Endothelial cell of umbilical vein (primary cell): ENCODE measurements at regions not wholly inside any gene's neighbourhood (a gene's known extent, or its start where the extent isn't known, plus 50 kb on each side); places are given as distances from the start of the nearest gene placed in this dataset.
A peak's percentile ranks its signal among the peaks of the same experiment; 100 is the strongest.

Experiments
- BruUV-seq: library from RNA; stranded (reverse); fragments of 400-500 nt; replicated peaks from 2 replicates; lab custom pipeline; 2021; lab: Mats Ljungman, UMichigan
- CTCF ChIA-PET: fragments of 300-600, 350-600 bp; sonication (Branson Sonifier 250); formaldehyde crosslinking; loops from one replicate; lab custom pipeline; 2021; ENCODE audit warnings: antibody characterized with exemption, inconsistent platforms; lab: Charles Lee
- POLR2A ChIA-PET: fragments of 300-600, 350-600 bp; sonication (Branson Sonifier 250); formaldehyde crosslinking; loops from one replicate; lab custom pipeline; 2021; ENCODE audit warnings: antibody characterized with exemption, inconsistent platforms; lab: Charles Lee
- DNase-seq: peaks from one replicate; pipeline ENCODE4 v3.0.0-alpha.2; 2011; ENCODE audit warnings: low read depth, low spot score
- FAIRE-seq: peaks from 2 replicates; lab custom pipeline; 2011; peaks lifted over from hg19 to GRCh38; lab: Jason Lieb, UNC
- H2AFZ ChIP-seq: 2 replicates; pipeline ENCODE4 v1.6.0; 2012; ENCODE audit warnings: low read depth, low read length, control low read depth, inconsistent platforms
- H3K27ac ChIP-seq: 2 replicates; pipeline ENCODE4 v1.5.1; 2011; ENCODE audit warnings: low read depth, mild to moderate bottlenecking, control low read depth, low read length, moderate library complexity; ENCODE audit not compliant: insufficient read depth
- H3K27me3 ChIP-seq, 2 experiments: 2 replicates each; pipeline versions ENCODE4 v1.6.0 to v1.6.1; 2011; ENCODE audit warnings: low read length in 2 of 2, mixed read lengths in 1 of 2; ENCODE audit not compliant: control insufficient read depth in 2 of 2, insufficient read depth in 2 of 2
- H3K36me3 ChIP-seq, 2 experiments: 2 replicates in 1 of 2; 3 replicates in 1 of 2; pipeline ENCODE4 v1.5.1; 2011; ENCODE audit warnings: low read length in 2 of 2, mild to moderate bottlenecking in 1 of 2, moderate library complexity in 1 of 2; ENCODE audit not compliant: control insufficient read depth in 2 of 2, insufficient read depth in 2 of 2; ENCODE audit errors: extremely low read depth in 1 of 2
- H3K4me1 ChIP-seq: 3 replicates; pipeline ENCODE4 v1.5.1; 2011; ENCODE audit warnings: mild to moderate bottlenecking, low read length; ENCODE audit not compliant: control insufficient read depth, insufficient read depth; ENCODE audit errors: extremely low read depth
- H3K4me2 ChIP-seq: 2 replicates; pipeline ENCODE4 v1.6.1; 2011; ENCODE audit warnings: low read length, control low read depth, mixed read lengths; ENCODE audit not compliant: insufficient read depth
- H3K4me3 ChIP-seq, 3 experiments: fragments of 200-600 bp in 1 of 3; sonication (generic), shearing (Covaris generic) in 1 of 3; replicated peaks in 1 of 3; 2 replicates each; pipeline ENCODE4 v1.5.1; 2011 to 2016; ENCODE audit warnings: control low read depth in 3 of 3, low read length in 3 of 3, mild to moderate bottlenecking in 2 of 3, inconsistent platforms in 1 of 3, low read depth in 1 of 3, moderate library complexity in 1 of 3; ENCODE audit not compliant: insufficient read depth in 1 of 3
- H3K79me2 ChIP-seq: 2 replicates; pipeline ENCODE4 v1.6.0; 2012; ENCODE audit warnings: low read length, inconsistent platforms; ENCODE audit not compliant: control insufficient read depth, insufficient read depth
- H3K9ac ChIP-seq: replicated peaks from 2 replicates; pipeline ENCODE3; 2011; ENCODE audit warnings: low read length, control low read depth; ENCODE audit not compliant: insufficient read depth; ENCODE audit errors: extremely low read depth
- H3K9me1 ChIP-seq: replicated peaks from 3 replicates; pipeline ENCODE4 v1.6.0; 2011; ENCODE audit warnings: mild to moderate bottlenecking, low read length; ENCODE audit not compliant: control insufficient read depth, insufficient read depth; ENCODE audit errors: extremely low read depth
- H3K9me3 ChIP-seq: replicated peaks from 2 replicates; pipeline ENCODE4 v1.5.1; 2012; ENCODE audit warnings: low read length, inconsistent platforms; ENCODE audit not compliant: control insufficient read depth, insufficient read depth
- H4K20me1 ChIP-seq: replicated peaks from 2 replicates; pipeline ENCODE3; 2011; ENCODE audit warnings: mild to moderate bottlenecking, low read length; ENCODE audit not compliant: control insufficient read depth, insufficient read depth; ENCODE audit errors: extremely low read depth
- CTCF ChIP-seq, 2 donors: IDR thresholded peaks; 1 replicate in 1 of 2; 2 replicates in 1 of 2; pipeline ENCODE4 v1.5.1; 2011; ENCODE audit warnings: low read length in 2 of 2, mild to moderate bottlenecking in 2 of 2, moderate library complexity in 2 of 2, control low read depth in 1 of 2, inconsistent platforms in 1 of 2, low read depth in 1 of 2; ENCODE audit not compliant: insufficient read depth in 1 of 2; ENCODE audit errors: extremely low read depth in 1 of 2
- EZH2 ChIP-seq: IDR thresholded peaks from 2 replicates; pipeline ENCODE4 v1.6.1; 2012; ENCODE audit warnings: borderline replicate concordance, low read depth, mild to moderate bottlenecking, moderate library complexity, low read length, inconsistent platforms; ENCODE audit not compliant: severe bottlenecking
- GATA2 ChIP-seq: IDR thresholded peaks from 2 replicates; pipeline ENCODE4 v1.7.0; 2011; ENCODE audit warnings: low read depth, mild to moderate bottlenecking, moderate library complexity, mixed read lengths, low read length; ENCODE audit not compliant: insufficient read length, insufficient read depth
- JUN ChIP-seq: IDR thresholded peaks from 2 replicates; pipeline ENCODE4 v1.6.1; 2011; ENCODE audit warnings: borderline replicate concordance, low read depth; ENCODE audit not compliant: insufficient read length, insufficient read depth
- MAX ChIP-seq: IDR thresholded peaks from 2 replicates; pipeline ENCODE4 v1.6.1; 2011; ENCODE audit not compliant: insufficient read depth, insufficient read length
- MYC ChIP-seq: IDR thresholded peaks from one replicate; pipeline ENCODE4 v1.6.1; 2011; ENCODE audit warnings: mild to moderate bottlenecking, low read depth, low read length
- POLR2A ChIP-seq: IDR thresholded peaks from 2 replicates; pipeline ENCODE4 v1.6.1; 2012; ENCODE audit warnings: low read depth, mild to moderate bottlenecking, control low read depth, low read length
- dilution Hi-C: fragments of 300-500 bp; cut with MboI; formaldehyde crosslinking; loops from one replicate; pipeline ENCODE4 v1.15.0; 2019; ENCODE audit warnings: low sequenced_read_pairs; ENCODE audit not compliant: extremely low pct_ligation_motif_present
- intact Hi-C: fragments of 100-400 bp; cut with micrococcal nuclease; formaldehyde crosslinking; loops from one replicate; pipeline ENCODE4 v1.10.0; 2022

DNA sequence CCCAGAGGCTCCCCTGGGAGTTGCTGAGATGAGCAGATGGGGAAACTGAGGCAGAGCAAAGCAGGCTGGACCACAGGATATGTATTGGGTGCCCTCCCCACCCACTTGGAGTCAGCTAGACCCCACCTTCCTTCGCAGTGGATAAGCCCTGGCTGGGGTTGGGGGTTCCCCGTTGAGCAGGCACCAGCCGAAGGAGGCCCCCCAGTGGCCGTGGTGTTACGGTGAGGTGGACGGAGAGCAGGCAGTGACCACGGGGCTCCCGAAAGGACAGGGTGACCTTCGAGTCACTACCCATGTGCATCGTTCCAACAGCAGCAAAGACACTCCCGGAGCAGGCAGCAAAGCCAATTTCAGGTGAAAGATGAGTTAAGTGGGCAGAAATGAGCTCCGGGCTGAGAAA is 62.4 kb upstream of the ADGRE5 start:
- no peak for FAIRE-seq
- Histone ChIP-seq H3K27ac (no peak overlapping the region), H3K4me1 (no peaks in the 10 kb centered on the region), H3K36me3 (no peaks in the 10 kb centered on the region), H3K4me2 (no peak overlapping the region), H3K79me2 (no peaks in the 10 kb centered on the region), H2AFZ (no peak overlapping the region), H3K9me3 (no peaks in the 10 kb centered on the region), H4K20me1 (no peaks in the 10 kb centered on the region), H3K9ac (no peak overlapping the region), H3K4me3 (no peak overlapping the region), H3K9me1 (no peaks in the 10 kb centered on the region), H3K27me3 (no peaks in the 10 kb centered on the region)
- dilution Hi-C loops (no loop called here), intact Hi-C loops (no loop called here)
- TF ChIP-seq CTCF (IDR thresholded peaks at IDR 0.05; ENCODE audit: extremely low read depth in 1 of 2, insufficient read depth in 1 of 2, low read depth in 1 of 2, low read length in 2 of 2) (peak; percentile 18 to 60), MYC (no peak)
- ChIA-PET POLR2A (no interaction called here), CTCF (interaction anchor here (0.8 to 1.2 kb wide), 4 partner anchors 12 to 120 kb away, joined by 3 to 5 read pairs (median 4); no protein-coding TSS in a partner anchor)
- BruUV-seq: no TSS peak
- peak; percentile 29 for DNase-seq

DNA sequence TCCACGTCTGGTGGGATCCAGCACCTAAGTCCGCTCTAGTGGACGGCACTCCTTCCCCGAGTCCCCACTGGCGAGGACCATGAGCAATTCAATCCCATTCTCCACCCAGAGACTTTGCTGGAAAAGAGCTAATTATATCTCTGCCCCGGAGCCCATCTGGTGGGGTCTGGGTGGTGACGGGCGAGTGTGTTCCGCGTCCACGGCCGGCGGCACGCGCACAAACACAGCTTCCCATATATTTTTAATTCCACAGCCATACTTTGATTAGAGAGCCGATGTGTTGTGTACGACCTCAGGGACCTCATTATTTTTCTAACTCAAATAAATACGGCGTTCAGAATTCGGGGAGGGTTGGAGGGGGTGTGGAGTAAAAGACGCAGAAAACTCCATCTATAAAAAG is 64.1 kb upstream of the ADGRE5 start:
- Histone ChIP-seq H3K4me2 (no peak overlapping the region), H3K9ac (no peak overlapping the region)

More for the DNA sequence above, 64.1 kb upstream of the ADGRE5 start:
- no peaks in the 10 kb centered on the region for H3K9me3 ChIP-seq
- FAIRE-seq (no peak), DNase-seq (no peak)
- CTCF ChIA-PET: interaction anchor here (1.1 to 1.6 kb wide), 2 partner anchors 19 to 31 kb away, joined by 3 read pairs; no protein-coding TSS in a partner anchor
- TF ChIP-seq JUN (no peak), POLR2A (no peak), MAX (no peak), EZH2 (no peak), CTCF (IDR thresholded peaks at IDR 0.05; ENCODE audit: extremely low read depth in 1 of 2, insufficient read depth in 1 of 2, low read depth in 1 of 2, low read length in 2 of 2) (no peak), GATA2 (no peak)
- no TSS peak for BruUV-seq
- H3K4me3 ChIP-seq: no peak overlapping the region
- no peaks in the 10 kb centered on the region for H4K20me1 ChIP-seq
- dilution Hi-C loops: no loop called here
- H3K27ac ChIP-seq: no peak overlapping the region
- no peaks in the 10 kb centered on the region for H3K9me1 ChIP-seq
- no peaks in the 10 kb centered on the region for H3K36me3 ChIP-seq
- POLR2A ChIA-PET: interaction anchor here (0.6 kb wide), 1 partner anchor 46 kb away, joined by 5 read pairs; no protein-coding TSS in a partner anchor
- H2AFZ ChIP-seq: no peak overlapping the region
- no peaks in the 10 kb centered on the region for H3K79me2 ChIP-seq
- intact Hi-C loops: no loop called here
- H3K27me3 ChIP-seq: no peaks in the 10 kb centered on the region
- H3K4me1 ChIP-seq: no peaks in the 10 kb centered on the region
